HG02642 (cell line): ENCODE measurements at regions not wholly inside any gene's neighbourhood (a gene's known extent, or its start where the extent isn't known, plus 50 kb on each side); places are given as distances from the start of the nearest gene placed in this dataset.
"Not testable (repeated sequence)": the region's sequence is repeated elsewhere in the genome, so short reads cannot be mapped to it uniquely, and the experiment has no call there.

Experiments
- ATAC-seq: cut with Tn5 transposase; IDR thresholded peaks from one replicate; pipeline ENCODE4 v1.9.1; 2021; ENCODE audit warnings: mild to moderate bottlenecking; ENCODE audit not compliant: unreplicated experiment, poor library complexity

DNA sequence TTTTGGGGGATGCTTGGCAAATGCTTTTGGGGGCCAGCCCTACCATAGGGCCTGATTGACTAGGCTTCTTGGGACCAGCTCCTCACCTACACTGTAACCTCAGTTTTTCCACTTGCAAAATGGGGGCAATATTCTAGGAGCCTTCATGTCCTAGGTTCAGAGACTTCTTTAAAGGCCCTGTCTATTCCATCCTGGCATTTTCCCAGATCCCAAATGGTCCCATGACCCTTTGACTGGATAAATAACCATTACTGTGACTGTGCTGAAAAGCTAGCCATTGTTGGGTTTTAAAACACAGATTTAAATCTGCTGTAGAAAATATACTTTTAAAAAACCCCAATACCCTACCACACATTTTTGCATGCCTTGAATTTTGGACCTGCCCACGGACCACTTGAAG lies 149.8 kb downstream of the EFNB1 start:
- no peak for ATAC-seq

DNA sequence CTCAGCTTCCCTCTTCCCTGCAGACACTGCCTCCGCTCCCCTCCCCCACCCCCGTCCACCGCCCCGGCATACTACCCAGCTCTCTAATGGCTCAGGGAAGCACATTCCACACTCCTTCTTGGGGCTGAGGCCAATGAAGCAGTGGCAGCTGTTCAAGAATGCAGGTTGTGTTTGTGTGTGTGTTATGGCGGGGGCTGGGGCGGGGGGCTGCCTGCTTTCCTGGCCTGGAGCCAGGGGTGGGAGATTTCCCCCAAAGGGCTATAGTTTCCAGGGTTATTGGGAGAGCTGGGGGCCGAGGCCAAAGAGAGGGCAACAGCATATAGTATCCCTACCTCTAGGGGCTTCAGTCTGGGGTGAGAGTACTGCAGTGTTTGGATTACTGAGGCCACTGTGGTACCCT lies 149.4 kb downstream of the EFNB1 start:
- ATAC-seq, result no peak

DNA sequence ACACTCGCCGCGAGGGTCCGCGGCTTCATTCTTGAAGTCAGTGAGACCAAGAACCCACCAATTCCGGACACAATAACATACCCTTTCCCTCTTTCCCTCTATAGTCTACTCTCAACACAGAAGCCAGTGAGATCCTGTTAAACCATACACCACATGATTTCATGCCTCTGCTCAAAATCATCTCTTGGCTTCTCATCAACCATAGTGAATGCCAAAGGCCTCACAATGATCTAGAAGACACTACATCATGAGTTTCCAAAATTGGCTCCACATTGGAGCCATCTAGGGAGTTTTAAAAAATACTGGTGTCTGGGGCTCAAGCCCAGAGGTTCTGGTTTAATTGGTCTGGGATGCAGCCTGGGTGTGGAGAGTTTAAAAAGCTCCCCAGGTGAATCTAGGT lies 124.5 kb downstream of the EFNB1 start:
- ATAC-seq, result no peak

DNA sequence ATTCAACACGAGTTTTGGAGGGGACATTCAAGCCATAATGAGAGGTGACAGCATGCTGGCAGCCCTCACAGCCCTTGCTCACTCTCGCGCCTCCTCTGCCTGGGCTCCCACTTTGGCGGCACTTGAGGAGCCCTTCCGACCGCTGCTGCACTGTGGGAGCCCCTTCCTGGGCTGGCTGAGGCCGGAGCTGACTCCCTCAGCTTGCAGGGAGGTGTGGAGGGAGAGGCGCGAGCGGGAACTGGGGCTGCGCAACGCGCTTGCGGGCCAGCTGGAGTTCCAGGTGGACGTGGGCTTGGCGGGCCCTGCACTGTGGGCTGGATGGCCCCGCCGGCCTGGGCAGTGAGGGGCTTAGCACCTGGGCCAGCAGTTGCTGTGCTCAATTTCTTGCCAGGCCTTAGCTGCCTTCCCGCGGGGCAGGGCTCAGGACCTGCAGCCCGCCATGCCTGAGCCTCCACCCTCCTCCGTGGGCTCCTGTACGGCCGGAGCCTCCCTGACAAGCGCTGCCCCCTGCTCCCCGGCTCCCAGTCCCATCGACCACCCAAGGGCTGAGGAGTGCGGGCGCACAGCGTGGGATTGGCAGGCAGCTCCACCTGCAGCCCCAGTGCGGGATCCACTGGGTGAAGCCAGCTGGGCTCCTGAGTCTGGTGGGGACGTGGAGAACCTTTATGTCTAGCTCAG lies 123.3 kb downstream of the EFNB1 start:
- not testable (repeated sequence) for ATAC-seq

DNA sequence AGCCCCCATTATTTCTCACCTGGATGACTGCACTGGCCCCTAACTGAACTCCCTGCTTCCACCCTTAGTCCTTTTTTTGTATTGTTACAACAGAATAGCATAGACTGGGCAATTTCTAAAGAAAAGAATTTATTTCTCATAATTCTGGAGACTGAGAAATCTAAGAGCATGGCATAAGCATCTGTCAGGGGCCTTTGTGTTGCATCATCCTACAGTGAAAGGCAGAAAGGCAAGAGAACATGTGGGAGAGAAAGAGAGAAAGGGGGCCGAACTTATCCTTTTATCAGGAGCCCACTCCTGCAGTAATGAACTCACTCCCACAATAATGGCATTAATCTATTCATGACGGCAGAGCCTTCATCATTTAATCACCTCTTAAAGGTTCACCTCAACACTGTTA lies 122.1 kb downstream of the EFNB1 start:
- no peak for ATAC-seq

DNA sequence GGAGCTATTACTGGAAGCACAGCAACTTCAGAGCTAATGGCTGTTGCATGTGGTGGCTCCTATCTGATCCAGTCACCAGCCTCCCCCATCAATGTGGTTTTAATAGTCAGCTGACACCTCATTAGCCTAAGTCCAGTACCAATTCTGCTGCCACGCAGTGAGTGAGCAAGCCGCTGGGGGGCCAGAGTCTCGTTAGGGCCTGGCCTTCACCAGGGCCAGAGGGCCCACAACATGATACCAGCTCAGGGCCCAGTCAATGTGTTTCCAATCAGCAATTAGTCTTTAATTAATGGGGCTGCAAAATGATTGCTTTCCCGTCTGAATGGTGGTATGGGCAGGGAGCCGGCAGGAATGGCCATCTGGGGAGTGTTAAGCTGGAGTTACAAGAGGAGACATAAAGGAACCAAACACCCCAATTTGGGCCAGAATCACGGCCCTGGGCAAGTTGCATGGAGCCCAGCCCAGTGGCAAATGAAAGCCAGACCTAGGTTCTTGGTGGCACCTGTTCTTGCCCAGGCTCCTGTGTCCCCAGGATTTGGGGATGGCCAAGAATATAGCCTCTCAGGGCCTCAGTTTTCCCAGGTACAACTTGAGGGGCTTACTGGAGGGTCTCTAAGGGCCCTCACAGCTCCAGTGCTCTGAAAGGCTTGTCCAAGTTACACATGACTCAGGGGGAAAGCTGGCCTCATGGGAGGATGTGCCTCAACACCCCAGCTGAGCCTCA lies 119.2 kb downstream of the EFNB1 start:
- ATAC-seq, result no peak

DNA sequence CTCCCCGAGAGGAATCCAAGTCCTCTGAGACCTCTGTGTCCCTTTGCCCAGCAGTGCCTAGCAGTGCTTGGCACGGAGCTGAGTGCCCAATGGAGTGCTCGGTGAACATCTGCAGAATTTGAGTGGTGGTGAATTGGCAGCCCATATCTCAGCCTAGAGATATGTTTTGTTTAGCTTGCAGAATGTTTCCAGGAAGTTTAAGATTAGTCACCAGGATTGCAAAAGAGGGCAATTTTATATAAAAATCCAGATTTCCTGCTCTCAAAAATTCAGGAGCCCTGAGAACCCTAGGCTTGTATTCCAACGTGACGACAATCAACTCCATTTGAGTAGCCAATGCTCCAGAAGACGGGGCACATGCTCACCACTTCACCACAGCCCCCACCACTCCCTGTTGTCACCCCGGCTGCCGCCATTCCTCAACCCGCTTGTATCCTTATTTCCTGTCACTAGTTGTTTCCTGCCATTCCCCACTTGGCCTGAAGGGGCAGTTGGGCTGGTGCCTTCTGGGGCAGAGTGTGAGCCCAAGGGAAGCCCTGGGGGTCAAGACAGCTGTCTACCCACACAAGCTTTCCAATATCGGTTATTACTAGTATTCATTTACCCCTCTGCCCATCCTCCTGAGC lies 116.9 kb downstream of the EFNB1 start:
- no peak for ATAC-seq

DNA sequence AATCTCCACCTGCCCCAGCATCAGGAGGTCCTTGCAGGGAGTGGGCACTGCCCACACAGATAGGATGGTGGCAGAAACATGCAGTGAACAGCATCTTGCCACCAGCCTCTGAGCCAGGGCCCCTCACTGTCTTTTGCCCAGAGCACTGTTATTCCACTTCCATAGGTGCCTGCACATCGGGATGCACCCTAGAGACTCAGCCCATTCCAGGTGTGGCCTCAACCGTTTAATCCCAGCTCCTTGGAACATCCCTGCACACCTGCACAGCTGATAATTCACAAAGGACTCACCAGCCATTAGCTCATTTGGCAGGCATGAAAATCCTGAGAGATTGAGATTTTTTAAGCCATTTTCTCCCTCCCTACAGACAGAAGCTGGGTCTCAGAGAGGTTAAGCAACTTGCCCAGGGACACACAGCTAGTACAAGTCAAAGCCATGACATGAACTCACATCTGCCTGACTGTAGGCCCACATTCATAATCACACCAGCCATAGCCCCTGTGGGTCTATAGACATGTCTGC lies 116.3 kb downstream of the EFNB1 start:
- no peak for ATAC-seq

DNA sequence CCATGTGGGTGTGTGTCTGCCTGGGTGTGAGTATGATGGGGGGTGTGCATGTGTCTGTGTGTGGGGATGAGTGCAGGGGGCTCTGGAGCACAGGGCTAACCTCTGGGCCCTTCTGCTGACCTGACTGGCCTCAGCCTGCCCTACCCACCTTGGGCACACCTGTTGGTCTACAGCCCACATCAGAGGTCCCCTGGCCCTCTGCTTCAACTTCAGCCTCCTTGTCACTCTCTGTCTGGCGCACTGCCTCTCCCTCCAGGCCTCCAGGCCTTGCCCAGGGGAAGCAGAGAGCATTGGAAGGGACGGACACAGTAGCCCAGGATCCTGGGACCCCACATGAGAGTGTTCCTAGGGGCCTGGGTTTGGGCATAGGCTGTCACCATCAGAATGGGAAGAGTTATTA lies 115.4 kb downstream of the EFNB1 start:
- ATAC-seq, result no peak

DNA sequence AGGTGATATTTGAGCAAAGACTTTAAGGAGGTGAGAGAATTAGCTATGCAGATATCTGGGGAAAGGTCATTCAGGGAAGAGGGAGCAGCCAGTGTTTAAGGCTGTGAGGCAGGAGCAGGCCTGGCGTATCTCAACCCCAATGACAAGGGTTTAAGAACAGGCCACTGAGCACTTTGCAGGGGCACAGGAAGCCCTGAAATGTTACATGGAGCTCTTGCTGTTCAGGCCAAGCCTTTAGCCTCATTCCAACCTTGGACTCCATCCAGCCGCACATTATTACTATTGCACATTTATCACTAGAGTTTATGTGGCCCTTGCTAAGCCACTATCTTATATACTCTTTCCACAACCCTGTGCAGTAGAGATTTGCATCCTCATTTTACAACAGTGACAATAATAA lies 114.0 kb downstream of the EFNB1 start:
- no peak for ATAC-seq

DNA sequence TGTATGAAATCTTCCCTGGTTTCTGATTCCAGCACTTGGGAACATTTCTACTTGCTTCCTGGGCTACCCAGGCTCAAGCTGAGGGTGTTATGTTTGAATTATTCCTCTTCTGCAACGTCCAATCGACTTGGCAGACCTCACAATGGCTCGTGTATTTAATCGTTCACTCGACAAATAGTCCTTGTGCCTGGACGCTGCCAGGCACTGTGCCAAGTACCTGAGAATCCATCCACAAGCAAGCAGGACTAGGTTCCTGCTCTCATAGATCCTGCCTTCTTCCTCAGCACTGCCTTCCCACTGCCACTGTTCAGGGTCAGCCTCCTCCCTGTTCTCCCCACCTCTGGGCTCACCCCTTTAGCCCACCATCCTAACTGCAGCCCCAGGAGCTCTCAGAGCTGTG lies 113.3 kb downstream of the EFNB1 start:
- no peak for ATAC-seq

DNA sequence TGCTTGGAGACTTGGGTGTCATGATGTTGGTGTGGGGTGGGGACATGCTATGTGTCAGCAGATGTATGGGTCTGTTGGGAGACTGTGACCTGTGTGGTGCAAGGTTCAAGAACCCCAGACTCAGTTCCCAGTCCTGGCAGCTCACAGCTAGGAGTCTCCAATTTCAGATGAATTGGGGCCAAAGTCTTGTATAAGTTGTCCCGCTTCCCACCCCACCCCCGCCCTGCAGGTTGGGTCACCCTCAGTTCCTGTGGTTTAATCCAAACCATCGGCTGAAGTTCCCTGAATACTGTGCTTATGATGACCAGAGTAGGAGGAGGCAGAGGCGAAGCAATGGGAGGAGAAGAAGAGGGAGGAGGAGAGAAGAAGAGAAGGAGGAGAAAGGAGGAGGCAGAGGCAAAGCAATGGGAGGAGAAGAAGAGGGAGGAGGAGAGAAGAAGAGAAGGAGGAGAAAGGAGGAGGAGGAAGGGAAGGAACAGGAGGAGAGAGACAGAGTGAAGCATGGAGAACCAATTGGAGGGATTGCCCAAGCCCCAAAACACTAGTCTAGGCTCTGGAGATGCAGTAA lies 112.6 kb downstream of the EFNB1 start:
- no peak for ATAC-seq

DNA sequence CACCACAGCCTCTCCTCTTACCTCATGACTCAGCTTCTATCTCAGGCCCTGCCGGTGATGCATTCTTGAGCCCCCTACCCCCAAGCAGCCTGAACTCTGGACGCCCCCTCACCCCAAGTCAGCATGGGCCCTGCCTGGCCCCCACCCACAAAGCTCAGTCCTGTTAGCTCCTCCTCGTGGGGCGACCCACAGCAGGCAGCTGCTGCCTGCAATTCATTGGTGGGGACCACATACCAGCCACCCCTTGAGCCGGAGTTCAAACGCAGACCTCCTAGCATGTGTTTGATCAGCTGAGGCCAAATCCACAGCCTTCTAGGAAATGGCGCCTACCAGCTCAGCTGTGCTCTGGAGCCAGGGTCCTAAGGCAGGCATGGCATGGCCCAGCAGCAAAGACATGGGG lies 111.8 kb downstream of the EFNB1 start:
- ATAC-seq, result no peak

DNA sequence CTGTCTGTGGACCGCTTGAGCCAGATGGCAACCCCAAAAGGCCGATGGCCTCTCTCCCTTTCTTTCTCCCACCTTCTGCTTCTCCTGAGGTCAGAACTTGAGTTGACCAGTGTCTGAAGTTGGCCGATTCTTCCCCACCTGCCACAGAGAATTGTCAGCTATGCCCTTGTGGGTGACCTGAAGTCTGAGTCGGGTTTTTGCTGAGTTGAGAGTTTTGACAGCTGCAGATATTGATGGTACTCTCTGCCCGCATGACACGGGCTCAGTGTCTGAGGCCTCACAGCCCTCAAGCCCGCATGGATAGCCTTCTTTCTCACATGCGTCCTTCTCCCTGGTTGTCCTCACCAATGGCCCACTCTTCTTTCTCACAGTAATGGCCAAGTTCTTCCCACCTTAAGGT lies 111.0 kb downstream of the EFNB1 start:
- no peak for ATAC-seq

DNA sequence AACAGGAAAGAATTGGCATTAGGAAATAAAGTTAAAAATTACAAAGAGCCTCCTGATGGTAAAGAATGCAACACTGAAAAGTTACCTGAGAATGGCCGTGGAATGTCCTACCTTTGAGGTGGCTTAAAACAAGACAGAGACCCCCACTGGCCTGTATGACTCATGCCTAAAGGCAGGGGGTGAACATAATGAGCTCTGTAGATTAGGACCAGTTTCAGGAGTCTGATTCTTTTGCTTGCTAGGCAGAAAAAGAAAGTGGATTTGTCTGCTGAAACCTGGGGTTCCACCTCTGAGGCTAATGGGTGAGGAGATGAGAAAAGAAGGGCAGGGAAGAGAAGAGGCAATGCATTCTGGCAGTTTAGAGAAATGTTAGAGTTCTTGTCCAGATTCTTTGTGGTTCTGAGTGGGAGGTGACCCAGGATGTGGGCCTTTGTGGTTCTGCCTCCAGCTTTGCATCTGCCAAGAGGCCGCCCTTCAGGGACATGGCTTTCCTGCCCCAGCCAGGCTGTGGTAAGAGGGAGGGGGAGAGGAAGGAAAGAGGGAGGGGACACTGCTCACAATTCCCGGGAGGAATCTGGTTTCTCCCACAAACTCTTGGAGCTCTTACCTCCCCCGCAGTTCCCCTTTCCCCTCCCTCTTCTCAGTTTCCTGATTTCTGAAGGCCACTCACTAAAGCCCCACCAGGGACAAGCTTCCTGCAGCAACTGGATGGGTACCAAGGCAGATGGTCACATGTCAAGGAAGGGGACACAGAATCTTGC lies 109.6 kb downstream of the EFNB1 start:
- ATAC-seq, result no peak

DNA sequence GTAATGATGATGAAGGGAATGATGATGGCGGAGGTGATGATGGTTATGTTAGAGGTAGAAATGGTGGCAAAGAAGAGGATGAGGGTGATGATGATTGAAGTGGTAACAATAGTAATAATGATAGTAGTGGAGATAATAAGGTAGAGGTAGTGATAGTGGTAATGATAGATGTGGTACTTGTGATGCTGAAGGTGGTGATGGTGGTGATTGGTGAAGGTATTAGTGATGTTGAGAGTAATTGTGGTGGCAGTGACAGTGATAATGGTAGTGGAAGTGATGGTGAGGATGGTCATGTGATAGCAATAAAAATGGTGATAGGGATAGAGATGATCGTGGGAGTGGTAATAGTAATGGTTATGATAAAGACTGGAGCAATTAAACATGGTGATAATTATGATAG lies 108.8 kb downstream of the EFNB1 start:
- ATAC-seq, result no peak

DNA sequence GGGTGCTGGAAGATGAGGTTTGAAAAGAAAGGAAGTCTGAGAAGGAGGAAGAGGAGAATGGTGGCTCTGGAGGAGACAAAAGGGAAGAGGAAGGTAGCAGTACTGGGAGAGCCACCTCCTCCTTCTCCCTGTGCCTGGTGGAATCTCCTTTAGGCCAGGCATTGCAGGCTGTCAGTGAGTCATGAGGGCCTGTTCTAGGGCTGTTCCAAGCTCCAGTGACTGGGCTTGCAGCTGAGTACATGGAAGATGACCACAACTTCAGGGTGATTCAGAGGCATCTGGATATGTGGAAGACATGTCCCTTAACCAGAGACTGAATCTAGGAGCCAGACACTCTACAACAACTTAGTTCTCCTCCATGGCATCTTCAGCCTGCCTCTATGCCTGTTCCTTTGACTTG lies 107.8 kb downstream of the EFNB1 start:
- ATAC-seq, result no peak

DNA sequence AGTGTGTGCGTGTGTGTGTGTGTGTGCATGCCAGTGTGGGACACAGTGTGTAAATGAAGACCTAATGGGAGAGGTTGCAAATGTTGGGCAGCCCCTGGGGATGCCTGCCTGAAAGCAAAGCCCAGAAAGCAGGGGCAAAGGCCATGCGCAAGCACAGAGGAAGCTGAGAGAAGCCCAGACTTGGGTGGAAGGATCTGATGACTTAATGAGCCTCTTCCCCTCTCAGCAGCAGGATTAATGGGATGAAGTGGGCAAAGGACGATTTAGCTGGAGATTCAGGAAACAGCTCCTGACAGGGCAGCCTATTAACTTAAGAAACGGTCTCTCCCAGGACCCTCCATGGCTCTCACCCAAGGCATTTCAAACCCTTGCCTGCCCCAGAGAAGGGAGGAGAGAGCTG lies 107.3 kb downstream of the EFNB1 start:
- ATAC-seq, result no peak

DNA sequence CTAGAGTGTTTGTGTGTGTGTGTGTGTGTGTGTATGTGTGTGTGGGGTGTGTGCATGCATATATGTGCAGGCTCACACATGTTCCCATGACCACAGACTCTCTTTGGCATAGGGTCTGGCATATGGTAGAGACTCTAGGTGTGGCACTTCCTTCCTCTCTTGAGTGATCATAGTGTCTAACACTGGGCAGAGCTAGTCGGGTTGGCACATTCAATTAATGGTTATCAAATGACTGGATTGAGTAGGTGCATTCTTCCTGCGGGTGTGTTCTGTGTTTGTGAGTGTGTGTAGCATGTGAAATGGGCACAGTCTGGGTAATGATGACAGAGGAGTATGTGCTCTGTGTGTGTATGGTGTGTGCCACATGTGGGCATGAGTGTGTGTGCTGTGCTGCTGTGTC lies 106.5 kb downstream of the EFNB1 start:
- ATAC-seq, result no peak

DNA sequence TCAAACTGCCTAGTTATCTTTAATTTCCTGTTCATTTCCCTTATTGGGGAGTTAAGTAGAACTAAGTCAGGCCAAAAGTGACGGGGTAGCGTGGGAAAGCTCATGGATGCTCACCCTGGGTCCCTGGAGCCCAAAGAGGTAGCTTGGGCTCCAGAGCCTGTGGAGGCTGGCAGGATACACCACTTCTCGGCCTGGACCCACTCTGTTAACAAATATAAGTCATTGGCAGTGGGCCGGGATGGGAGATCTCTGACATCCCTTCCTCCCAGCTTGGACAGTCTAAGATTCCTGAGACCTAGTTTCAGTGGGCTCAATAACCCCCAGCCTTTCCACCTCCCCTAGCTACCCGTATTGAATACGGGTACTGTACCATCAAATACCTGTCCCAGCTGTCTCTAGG lies 106.1 kb downstream of the EFNB1 start:
- ATAC-seq, result no peak

DNA sequence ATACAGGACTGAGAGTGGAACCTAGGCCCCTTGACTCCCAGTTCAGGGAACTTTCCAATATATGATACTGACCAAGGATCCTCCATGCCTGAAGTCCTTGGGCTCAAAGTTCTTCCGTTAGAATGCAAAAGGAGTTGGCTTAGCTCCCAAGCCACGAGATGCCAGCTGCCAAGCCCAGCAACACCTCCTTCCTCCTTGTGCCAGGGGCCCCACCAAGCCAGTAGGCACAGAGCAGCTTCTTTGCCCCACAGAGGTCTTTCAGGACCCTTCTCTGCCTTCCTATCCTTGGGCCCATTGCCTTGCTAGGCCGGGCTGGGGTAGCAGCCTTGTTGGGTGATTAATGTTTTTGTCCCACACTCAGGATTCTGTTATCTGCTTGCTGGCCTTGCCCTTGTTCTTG lies 105.6 kb downstream of the EFNB1 start:
- ATAC-seq, result no peak
